H9 (cell line): ENCODE measurements at regions not wholly inside any gene's neighbourhood (a gene's known extent, or its start where the extent isn't known, plus 50 kb on each side); places are given as distances from the start of the nearest gene placed in this dataset.

Experiments
- DNase-seq: peaks from one replicate; pipeline ENCODE4 v3.0.0-alpha.2; 2017
- H2AFZ ChIP-seq: one replicate; pipeline ENCODE4 v1.6.1; 2013; ENCODE audit warnings: mild to moderate bottlenecking, low read length, control low read depth, moderate library complexity
- H2AK5ac ChIP-seq: 2 replicates; pipeline ENCODE4 v1.6.1; 2013; ENCODE audit warnings: low read length, control low read depth, mixed read lengths; ENCODE audit not compliant: insufficient read length
- H2BK120ac ChIP-seq: one replicate; pipeline ENCODE4 v1.6.1; 2013; ENCODE audit warnings: low read depth, mild to moderate bottlenecking, low read length, control low read depth, inconsistent platforms; ENCODE audit not compliant: poor library complexity, severe bottlenecking
- H2BK12ac ChIP-seq: 2 replicates; pipeline ENCODE4 v1.6.1; 2013; ENCODE audit warnings: low read length, control low read depth, mixed read lengths, low read depth; ENCODE audit not compliant: insufficient read length
- H2BK15ac ChIP-seq: 2 replicates; pipeline ENCODE4 v1.6.1; 2013; ENCODE audit warnings: low read depth, low read length, control low read depth
- H2BK20ac ChIP-seq: one replicate; pipeline ENCODE4 v1.6.1; 2013; ENCODE audit warnings: low read depth, mild to moderate bottlenecking, low read length, control low read depth, inconsistent platforms; ENCODE audit not compliant: poor library complexity, severe bottlenecking
- H2BK5ac ChIP-seq: 2 replicates; pipeline ENCODE4 v1.6.1; 2013; ENCODE audit warnings: low read length, control low read depth, mixed read lengths; ENCODE audit not compliant: insufficient read length
- H3K14ac ChIP-seq: 2 replicates; pipeline ENCODE4 v1.6.1; 2013; ENCODE audit warnings: low read length, control low read depth; ENCODE audit not compliant: insufficient read depth
- H3K18ac ChIP-seq: 2 replicates; pipeline ENCODE4 v1.6.1; 2013; ENCODE audit warnings: low read depth, mild to moderate bottlenecking, mixed read lengths, low read length, control low read depth; ENCODE audit not compliant: insufficient read length
- H3K23ac ChIP-seq: 2 replicates; pipeline ENCODE4 v1.6.1; 2013; ENCODE audit warnings: low read length, control low read depth, mixed read lengths, low read depth; ENCODE audit not compliant: insufficient read length
- H3K23me2 ChIP-seq: 2 replicates; pipeline ENCODE4 v1.6.1; 2013; ENCODE audit warnings: low read depth, mild to moderate bottlenecking, mixed read lengths, low read length, control low read depth; ENCODE audit not compliant: insufficient read length, poor library complexity, severe bottlenecking
- H3K27ac ChIP-seq: 2 replicates; pipeline ENCODE4 v1.5.1; 2013; ENCODE audit warnings: low read length, control low read depth, mixed read lengths, low read depth; ENCODE audit not compliant: insufficient read length
- H3K27me3 ChIP-seq: 2 replicates; pipeline ENCODE4 v1.6.1; 2013; ENCODE audit warnings: low read length, control low read depth, inconsistent platforms; ENCODE audit not compliant: insufficient read depth
- H3K4ac ChIP-seq: 2 replicates; pipeline ENCODE4 v1.6.1; 2013; ENCODE audit warnings: low read depth, mild to moderate bottlenecking, control low read depth, inconsistent platforms, low read length, moderate library complexity
- H3K4me1 ChIP-seq: 2 replicates; pipeline ENCODE4 v1.6.1; 2013; ENCODE audit warnings: low read length, control low read depth, inconsistent platforms; ENCODE audit not compliant: insufficient read depth
- H3K4me2 ChIP-seq: 2 replicates; pipeline ENCODE4 v1.6.1; 2013; ENCODE audit warnings: low read length, control low read depth, mixed read lengths; ENCODE audit not compliant: insufficient read length, insufficient read depth
- H3K56ac ChIP-seq: 2 replicates; pipeline ENCODE4 v1.6.1; 2013; ENCODE audit warnings: low read depth, mild to moderate bottlenecking, mixed read lengths, low read length, control low read depth; ENCODE audit not compliant: insufficient read length
- H3K79me1 ChIP-seq: 2 replicates; pipeline ENCODE4 v1.6.1; 2013; ENCODE audit warnings: low read depth, mild to moderate bottlenecking, moderate library complexity, low read length, control low read depth, inconsistent platforms; ENCODE audit not compliant: insufficient read depth, poor library complexity, severe bottlenecking
- H3K79me2 ChIP-seq: 2 replicates; pipeline ENCODE4 v1.6.1; 2013; ENCODE audit warnings: low read length, control low read depth, inconsistent platforms; ENCODE audit not compliant: insufficient read depth
- H3K9ac ChIP-seq: 2 replicates; pipeline ENCODE4 v1.6.1; 2013; ENCODE audit warnings: low read length, control low read depth, mixed read lengths; ENCODE audit not compliant: insufficient read length; ENCODE audit errors: extremely low read depth
- H3K9me3 ChIP-seq: one replicate; pipeline ENCODE4 v1.6.1; 2013; ENCODE audit warnings: low read depth, low read length, inconsistent platforms; ENCODE audit not compliant: control insufficient read depth
- H3T11ph ChIP-seq: one replicate; pipeline ENCODE4 v1.6.1; 2013; ENCODE audit warnings: mild to moderate bottlenecking, low read length, control low read depth, inconsistent platforms
- H4K20me1 ChIP-seq: one replicate; pipeline ENCODE4 v1.6.1; 2013; ENCODE audit not compliant: control insufficient read depth, insufficient read length, insufficient read depth
- H4K5ac ChIP-seq: 2 replicates; pipeline ENCODE4 v1.6.1; 2013; ENCODE audit warnings: low read depth, mild to moderate bottlenecking, mixed read lengths, low read length, control low read depth; ENCODE audit not compliant: insufficient read length
- H4K8ac ChIP-seq: replicated peaks from 2 replicates; pipeline ENCODE4 v1.6.1; 2013; ENCODE audit warnings: low read length, control low read depth, mixed read lengths, low read depth; ENCODE audit not compliant: insufficient read length
- H4K91ac ChIP-seq: 2 replicates; pipeline ENCODE4 v1.6.1; 2013; ENCODE audit warnings: low read depth, mild to moderate bottlenecking, moderate library complexity, mixed read lengths, low read length, control low read depth; ENCODE audit not compliant: insufficient read length
- H3K27ac Mint-ChIP-seq, 3 experiments: 2 replicates in 2 of 3; 3 replicates in 1 of 3; pipeline ENCODE4 v1.8.0; 2020 to 2021; ENCODE audit warnings: mixed read lengths in 3 of 3, mild to moderate bottlenecking in 1 of 3, moderate library complexity in 1 of 3
- H3K27me3 Mint-ChIP-seq: 2 replicates; pipeline ENCODE4 v1.8.0; 2021; ENCODE audit warnings: low read depth, mild to moderate bottlenecking, moderate library complexity, mixed read lengths
- H3K36me3 Mint-ChIP-seq, 3 experiments: 2 replicates in 2 of 3; 3 replicates in 1 of 3; pipeline ENCODE4 v1.8.0; 2020 to 2021; ENCODE audit warnings: low read depth in 3 of 3, mixed read lengths in 3 of 3; ENCODE audit not compliant: insufficient read depth in 1 of 3
- H3K4me1 Mint-ChIP-seq, 2 experiments: 2 replicates each; pipeline ENCODE4 v1.8.0; 2020; ENCODE audit warnings: mixed read lengths in 2 of 2
- H3K4me3 Mint-ChIP-seq, 2 experiments: 2 replicates in 1 of 2; 3 replicates in 1 of 2; pipeline ENCODE4 v1.8.0; 2020 to 2021; ENCODE audit warnings: mild to moderate bottlenecking in 2 of 2, mixed read lengths in 2 of 2, moderate library complexity in 1 of 2
- H3K9me3 Mint-ChIP-seq, 2 experiments: 2 replicates in 1 of 2; 3 replicates in 1 of 2; pipeline ENCODE4 v1.8.0; 2020; ENCODE audit warnings: mild to moderate bottlenecking in 2 of 2, mixed read lengths in 2 of 2, moderate library complexity in 1 of 2
- CTCF ChIP-seq: fragments of 200-600 bp; sonication (generic); conservative IDR thresholded peaks from 3 replicates; pipeline ENCODE4 v1.8.0; 2021; ENCODE audit warnings: antibody characterized with exemption, mild to moderate bottlenecking
- WGBS: extraction: QIAGEN DNeasy Blood & Tissue Kit; methylation state at CpG from one replicate; pipeline ENCODE4 v1.1.7; 2013; ENCODE audit warnings: missing lambda C conversion rate, low lambda C conversion rate, mixed read lengths; ENCODE audit not compliant: insufficient read length; ENCODE audit errors: extremely low coverage; 5-methylcytosine and 5-hydroxymethylcytosine counted together

DNA sequence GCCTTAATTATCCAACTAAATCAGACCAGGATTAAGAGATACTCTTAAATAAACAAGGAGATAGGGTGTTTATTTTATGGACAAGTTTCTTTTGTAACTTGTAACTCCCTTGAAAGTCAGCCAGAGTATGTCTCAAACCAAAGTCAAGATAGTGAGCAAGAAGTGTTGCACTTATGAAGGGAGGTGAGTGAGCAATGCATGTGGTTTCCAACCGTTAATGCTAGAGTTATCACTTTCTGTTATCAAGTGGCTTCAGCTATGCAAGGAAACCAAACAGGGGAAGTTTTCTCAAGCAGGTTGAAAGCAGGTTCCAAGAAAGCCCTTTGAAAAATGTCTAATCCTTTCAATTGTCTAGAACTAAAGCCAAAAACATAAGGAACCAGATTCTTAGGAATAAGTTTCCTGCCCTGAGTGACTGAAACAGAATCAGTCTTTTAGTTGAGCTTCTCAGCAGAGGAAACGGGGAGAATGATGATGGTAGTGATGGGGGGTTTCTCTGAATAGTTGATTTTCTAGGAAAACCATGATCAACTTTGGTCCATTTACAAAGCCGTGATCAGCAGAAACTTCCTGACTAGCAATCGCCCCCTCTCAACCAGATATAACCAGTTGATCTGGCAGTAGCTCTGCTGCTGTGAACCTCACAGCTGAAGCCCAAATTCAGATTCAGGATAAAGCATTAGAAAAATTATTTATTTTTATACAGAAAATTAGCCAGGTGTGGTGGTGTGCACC is 128.4 kb downstream of the DAD1 start:
- no peaks in the 10 kb centered on the region for H3K79me2 ChIP-seq

More for the DNA sequence above, 128.4 kb downstream of the DAD1 start:
- H3K56ac ChIP-seq: no peak overlapping the region
- DNase-seq: no peak
- no CpG with 5 or more reads among the region's 4 CpGs for WGBS
- H2BK5ac ChIP-seq: no peak overlapping the region
- H3K9ac ChIP-seq: no peak overlapping the region
- H3K4me2 ChIP-seq: no peak overlapping the region
- no peaks in the 10 kb centered on the region for H3K27me3 ChIP-seq
- H3K18ac ChIP-seq: no peak overlapping the region
- no peak overlapping the region for H4K8ac ChIP-seq
- H2BK12ac ChIP-seq: no peak overlapping the region
- no peaks in the 10 kb centered on the region for H3K79me1 ChIP-seq
- H3K4me1 ChIP-seq: no peaks in the 10 kb centered on the region
- H2AFZ ChIP-seq: no peak overlapping the region
- no peak overlapping the region for H3K23ac ChIP-seq
- TF ChIP-seq CTCF: no peak
- Mint-ChIP-seq H3K27me3 (peaks cover 12% of the 10 kb centered on the region; the same call in 1 of the 2 replicates), H3K9me3 (no peaks in the 10 kb centered on the region), H3K27ac (no peak overlapping the region), H3K4me1 (peaks cover 0 to 3% of the 10 kb centered on the region in 2 experiments; a peak in 2 of 4 replicates), H3K36me3 (no peaks in the 10 kb centered on the region), H3K4me3 (no peak overlapping the region)
- no peak overlapping the region for H3K27ac ChIP-seq
- no peak overlapping the region for H2AK5ac ChIP-seq
- no peak overlapping the region for H4K91ac ChIP-seq
- H3K9me3 ChIP-seq: no peaks in the 10 kb centered on the region
- H3K23me2 ChIP-seq: no peaks in the 10 kb centered on the region
- H3K14ac ChIP-seq: no peak overlapping the region
- no peaks in the 10 kb centered on the region for H4K20me1 ChIP-seq
- H2BK20ac ChIP-seq: no peak overlapping the region
- H3T11ph ChIP-seq: no peak overlapping the region
- no peak overlapping the region for H3K4ac ChIP-seq
- H4K5ac ChIP-seq: no peak overlapping the region
- H2BK15ac ChIP-seq: no peak overlapping the region
- no peak overlapping the region for H2BK120ac ChIP-seq
